ENCODE measurements at regions not wholly inside any gene's neighbourhood (a gene's known extent, or its start where the extent isn't known, plus 50 kb on each side); places are given as distances from the start of the nearest gene placed in this dataset.

- no peak overlapping the region for H3K4me3 Mint-ChIP-seq (ENCODE audit: unreplicated experiment)
- no peaks in the 10 kb centered on the region for H3K36me3 Mint-ChIP-seq (ENCODE audit: unreplicated experiment)
- no peak for DNase-seq
- no peak for TF ChIP-seq CTCF (IDR thresholded peaks at IDR 0.05; ENCODE audit: partially characterized antibody, unreplicated experiment)
- no peaks in the 10 kb centered on the region for H3K27me3 Mint-ChIP-seq (ENCODE audit: unreplicated experiment)
- H3K27ac Mint-ChIP-seq (ENCODE audit: unreplicated experiment), result no peak overlapping the region
- peaks cover 1% of the 10 kb centered on the region for H3K9me3 Mint-ChIP-seq (ENCODE audit: unreplicated experiment)
- no peaks in the 10 kb centered on the region for H3K4me1 Mint-ChIP-seq (ENCODE audit: low read depth, unreplicated experiment)
Observed at GRCh38 chr13:104764600-104764999, 1698.4 kb upstream of the SLC10A2 start.

GRCh38 chr13:104759069-104759468 lies 1692.9 kb upstream of the SLC10A2 start:
- Mint-ChIP-seq H3K27me3 (ENCODE audit: unreplicated experiment) (no peaks in the 10 kb centered on the region), H3K4me3 (ENCODE audit: unreplicated experiment) (no peak overlapping the region), H3K9me3 (ENCODE audit: unreplicated experiment) (peaks cover 1% of the 10 kb centered on the region), H3K36me3 (ENCODE audit: unreplicated experiment) (no peaks in the 10 kb centered on the region), H3K4me1 (ENCODE audit: low read depth, unreplicated experiment) (no peaks in the 10 kb centered on the region), H3K27ac (ENCODE audit: unreplicated experiment) (no peak overlapping the region)
- DNase-seq, result no peak
- no peak for TF ChIP-seq CTCF (IDR thresholded peaks at IDR 0.05; ENCODE audit: partially characterized antibody, unreplicated experiment)

- no peak overlapping the region for H3K4me3 Mint-ChIP-seq (ENCODE audit: unreplicated experiment)
- no peak for DNase-seq
- no peaks in the 10 kb centered on the region for H3K4me1 Mint-ChIP-seq (ENCODE audit: low read depth, unreplicated experiment)
- no peaks in the 10 kb centered on the region for H3K27me3 Mint-ChIP-seq (ENCODE audit: unreplicated experiment)
- H3K9me3 Mint-ChIP-seq (ENCODE audit: unreplicated experiment), result no peaks in the 10 kb centered on the region
- H3K27ac Mint-ChIP-seq (ENCODE audit: unreplicated experiment), result no peak overlapping the region
- no peak for TF ChIP-seq CTCF (IDR thresholded peaks at IDR 0.05; ENCODE audit: partially characterized antibody, unreplicated experiment)
- H3K36me3 Mint-ChIP-seq (ENCODE audit: unreplicated experiment), result no peaks in the 10 kb centered on the region
Observed at GRCh38 chr13:104757712-104758111, 1691.5 kb upstream of the SLC10A2 start.

GRCh38 chr13:104750377-104750776 lies 1684.2 kb upstream of the SLC10A2 start:
- Mint-ChIP-seq H3K4me1 (ENCODE audit: low read depth, unreplicated experiment) (no peaks in the 10 kb centered on the region), H3K36me3 (ENCODE audit: unreplicated experiment) (no peaks in the 10 kb centered on the region), H3K27me3 (ENCODE audit: unreplicated experiment) (no peaks in the 10 kb centered on the region), H3K9me3 (ENCODE audit: unreplicated experiment) (no peaks in the 10 kb centered on the region), H3K4me3 (ENCODE audit: unreplicated experiment) (no peak overlapping the region), H3K27ac (ENCODE audit: unreplicated experiment) (no peak overlapping the region)
- no peak for TF ChIP-seq CTCF (IDR thresholded peaks at IDR 0.05; ENCODE audit: partially characterized antibody, unreplicated experiment)
- DNase-seq, result no peak

GRCh38 chr13:104740641-104741222 lies 1674.5 kb upstream of the SLC10A2 start:
- peak overlapping the region; percentile 31 for H3K4me3 Mint-ChIP-seq (ENCODE audit: unreplicated experiment)
- no peak for TF ChIP-seq CTCF (IDR thresholded peaks at IDR 0.05; ENCODE audit: partially characterized antibody, unreplicated experiment)
- H3K27me3 Mint-ChIP-seq (ENCODE audit: unreplicated experiment), result no peaks in the 10 kb centered on the region
- peaks cover 32% of the 10 kb centered on the region for H3K4me1 Mint-ChIP-seq (ENCODE audit: low read depth, unreplicated experiment)
- no peaks in the 10 kb centered on the region for H3K36me3 Mint-ChIP-seq (ENCODE audit: unreplicated experiment)
- peak; percentile 43 for DNase-seq
- H3K9me3 Mint-ChIP-seq (ENCODE audit: unreplicated experiment), result no peaks in the 10 kb centered on the region
- H3K27ac Mint-ChIP-seq (ENCODE audit: unreplicated experiment), result peak overlapping the region; percentile 92
